ENCODE measurements at regions not wholly inside any gene's neighbourhood (a gene's known extent, or its start where the extent isn't known, plus 50 kb on each side); places are given as distances from the start of the nearest gene placed in this dataset.

GRCh38 chr15:96559631-96560030, 229.1 kb downstream of the NR2F2 start:
- Histone ChIP-seq H3K4me2 (no peak overlapping the region), H3K9ac (no peak overlapping the region), H3K4me3 (IDR thresholded peaks at IDR 0.05; ENCODE audit: insufficient read depth, low read depth, low read length) (no peak overlapping the region), H2AFZ (ENCODE audit: low read depth) (no peak overlapping the region), H3K36me3 (ENCODE audit: insufficient read depth) (no peaks in the 10 kb centered on the region), H3K79me2 (ENCODE audit: insufficient read depth, low read depth) (no peaks in the 10 kb centered on the region), H3K27me3 (ENCODE audit: insufficient read depth, low read depth) (no peaks in the 10 kb centered on the region), H3K4me1 (ENCODE audit: low read depth, poor library complexity, severe bottlenecking) (no peaks in the 10 kb centered on the region), H4K20me1 (ENCODE audit: insufficient read depth) (no peaks in the 10 kb centered on the region), H3K27ac (no peak overlapping the region)
- TF ChIP-seq CTCF (conservative IDR thresholded peaks at IDR 0.05; ENCODE audit: low read depth, low read length), result no peak

DNA sequence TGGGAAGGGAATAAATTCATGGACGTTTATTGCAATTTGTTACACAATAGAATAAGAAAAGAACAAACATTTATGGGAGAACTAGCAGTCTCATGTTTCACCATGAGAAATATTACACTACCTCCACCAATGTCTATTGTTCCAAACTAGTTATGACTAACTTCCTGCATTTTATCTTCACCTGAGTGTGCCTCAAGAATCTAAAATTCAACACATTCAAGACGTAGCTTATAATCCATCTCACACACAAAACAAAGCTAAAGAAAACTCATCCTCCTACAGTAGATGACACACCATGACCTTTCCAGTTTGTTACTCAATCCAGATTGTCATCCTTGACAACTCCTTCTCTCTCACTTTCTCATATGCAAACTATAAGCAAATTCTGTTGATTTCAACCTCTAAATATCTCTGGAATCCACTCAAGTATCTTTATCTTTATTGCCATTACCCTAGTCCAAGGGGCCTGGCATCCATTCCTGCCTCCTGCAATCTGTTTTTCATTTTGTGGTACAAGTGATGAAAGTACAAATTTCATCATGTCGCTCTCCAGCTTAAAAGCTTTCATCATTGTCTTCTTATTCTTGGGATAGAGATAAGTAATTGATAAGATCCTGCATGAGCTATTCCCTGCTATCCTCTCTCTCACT, 229.9 kb downstream of the NR2F2 start:
- no peaks in the 10 kb centered on the region for H4K20me1 ChIP-seq (ENCODE audit: insufficient read depth)
- H3K9ac ChIP-seq, result no peak overlapping the region
- no peak overlapping the region for H3K4me2 ChIP-seq
- no peak for TF ChIP-seq CTCF (conservative IDR thresholded peaks at IDR 0.05; ENCODE audit: low read depth, low read length)
- H2AFZ ChIP-seq (ENCODE audit: low read depth), result no peak overlapping the region
- H3K4me3 ChIP-seq (IDR thresholded peaks at IDR 0.05; ENCODE audit: insufficient read depth, low read depth, low read length), result no peak overlapping the region
- H3K4me1 ChIP-seq (ENCODE audit: low read depth, poor library complexity, severe bottlenecking), result no peaks in the 10 kb centered on the region
- H3K79me2 ChIP-seq (ENCODE audit: insufficient read depth, low read depth), result no peaks in the 10 kb centered on the region
- no peaks in the 10 kb centered on the region for H3K36me3 ChIP-seq (ENCODE audit: insufficient read depth)
- no peaks in the 10 kb centered on the region for H3K27me3 ChIP-seq (ENCODE audit: insufficient read depth, low read depth)
- no peak overlapping the region for H3K27ac ChIP-seq

DNA sequence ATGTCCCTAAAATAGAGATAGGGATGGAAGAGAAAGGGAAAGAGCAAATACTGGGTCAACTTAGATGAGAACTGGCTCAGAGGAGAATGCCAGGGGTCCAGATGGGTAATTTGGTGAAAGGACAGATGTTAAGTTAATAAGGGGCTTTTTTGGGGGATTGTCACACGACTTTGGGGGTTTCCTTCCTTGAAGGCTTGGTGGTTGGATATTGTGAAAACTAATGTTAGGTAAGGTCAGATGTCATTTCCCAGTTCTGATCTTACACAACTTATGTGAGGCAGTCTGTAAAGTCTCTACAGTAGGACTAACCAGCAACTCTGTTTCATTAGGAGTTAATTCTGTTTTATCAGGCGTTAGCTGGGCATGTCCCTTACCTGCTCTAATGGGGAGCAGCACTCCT, 231.1 kb downstream of the NR2F2 start:
- no peaks in the 10 kb centered on the region for H3K79me2 ChIP-seq (ENCODE audit: insufficient read depth, low read depth)
- no peaks in the 10 kb centered on the region for H3K36me3 ChIP-seq (ENCODE audit: insufficient read depth)
- H3K27me3 ChIP-seq (ENCODE audit: insufficient read depth, low read depth), result no peaks in the 10 kb centered on the region
- H3K27ac ChIP-seq, result no peak overlapping the region
- H3K4me3 ChIP-seq (IDR thresholded peaks at IDR 0.05; ENCODE audit: insufficient read depth, low read depth, low read length), result no peak overlapping the region
- no peak overlapping the region for H3K4me2 ChIP-seq
- no peak overlapping the region for H2AFZ ChIP-seq (ENCODE audit: low read depth)
- H3K4me1 ChIP-seq (ENCODE audit: low read depth, poor library complexity, severe bottlenecking), result no peaks in the 10 kb centered on the region
- no peak for TF ChIP-seq CTCF (conservative IDR thresholded peaks at IDR 0.05; ENCODE audit: low read depth, low read length)
- no peak overlapping the region for H3K9ac ChIP-seq
- H4K20me1 ChIP-seq (ENCODE audit: insufficient read depth), result no peaks in the 10 kb centered on the region

GRCh38 chr15:96564546-96564945, 234.0 kb downstream of the NR2F2 start:
- Histone ChIP-seq H3K9ac (no peak overlapping the region), H4K20me1 (ENCODE audit: insufficient read depth) (no peaks in the 10 kb centered on the region), H3K4me3 (IDR thresholded peaks at IDR 0.05; ENCODE audit: insufficient read depth, low read depth, low read length) (no peak overlapping the region), H3K4me2 (no peak overlapping the region), H3K4me1 (ENCODE audit: low read depth, poor library complexity, severe bottlenecking) (no peaks in the 10 kb centered on the region), H2AFZ (ENCODE audit: low read depth) (no peak overlapping the region), H3K27ac (no peak overlapping the region), H3K36me3 (ENCODE audit: insufficient read depth) (no peaks in the 10 kb centered on the region), H3K27me3 (ENCODE audit: insufficient read depth, low read depth) (no peaks in the 10 kb centered on the region), H3K79me2 (ENCODE audit: insufficient read depth, low read depth) (no peaks in the 10 kb centered on the region)
- TF ChIP-seq CTCF (conservative IDR thresholded peaks at IDR 0.05; ENCODE audit: low read depth, low read length), result no peak

All from KMS-11 (cell line).